Stimulated activated CD4-positive, alpha-beta T cell treated with anti-CD3 and anti-CD28 coated beads, Interleukin-12 subunit alpha, Interleukin-12 subunit beta, amount 100 ng/mL, for 24 hours (primary cell): ENCODE measurements at regions not wholly inside any gene's neighbourhood (a gene's known extent, or its start where the extent isn't known, plus 50 kb on each side); places are given as distances from the start of the nearest gene placed in this dataset.
"Not testable (repeated sequence)": the region's sequence is repeated elsewhere in the genome, so short reads cannot be mapped to it uniquely, and the experiment has no call there.

ENCODE experiments used
- DNase-seq, 2 experiments: peaks; one replicate each; pipeline ENCODE4 v3.0.0-alpha.2; 2020; ENCODE audit warnings: low read depth in 2 of 2

DNA sequence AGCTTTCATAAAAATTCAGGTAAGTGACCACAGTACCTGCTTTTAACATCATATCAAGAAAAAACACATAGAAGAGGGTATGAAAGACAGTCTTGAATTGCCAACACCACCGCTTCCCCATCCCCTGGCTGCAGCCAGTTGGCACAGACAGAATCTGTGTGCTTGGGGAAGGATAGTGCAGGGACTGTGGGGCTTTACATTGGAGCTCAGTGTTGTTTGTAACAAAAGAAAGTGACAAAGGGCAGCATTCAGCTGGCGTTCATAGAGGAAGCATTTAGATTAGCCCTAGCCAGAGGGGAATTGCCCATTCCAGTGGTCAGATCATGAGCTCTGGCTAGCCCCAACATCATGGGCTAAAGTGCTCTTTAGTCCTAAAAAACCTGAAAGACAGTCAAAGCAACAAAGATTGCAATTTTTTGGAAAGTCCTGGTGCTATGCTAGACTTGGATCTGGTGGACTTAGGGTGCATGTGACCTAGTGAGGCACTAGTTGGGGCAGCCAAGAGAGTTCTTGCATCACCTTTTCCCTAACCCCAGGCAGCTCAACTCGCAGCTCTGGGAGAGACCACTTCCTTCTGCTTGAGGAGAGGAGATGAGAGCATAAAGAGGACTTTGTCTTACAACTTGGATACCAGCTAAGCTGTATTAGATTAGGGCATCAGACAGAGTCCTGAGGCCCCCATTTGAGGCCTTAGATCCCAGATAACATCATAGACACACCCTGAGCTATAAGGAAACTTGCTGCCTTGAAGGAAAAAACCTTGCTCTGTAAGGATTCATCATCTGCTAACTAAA, 1602.4 kb upstream of the ADGRL3 start:
- DNase-seq = no peak

GRCh38 chr4:59598330-59598618, 1601.9 kb upstream of the ADGRL3 start:
- no peak for DNase-seq

GRCh38 chr4:59608466-59608865, 1591.7 kb upstream of the ADGRL3 start:
- DNase-seq = no peak

DNA sequence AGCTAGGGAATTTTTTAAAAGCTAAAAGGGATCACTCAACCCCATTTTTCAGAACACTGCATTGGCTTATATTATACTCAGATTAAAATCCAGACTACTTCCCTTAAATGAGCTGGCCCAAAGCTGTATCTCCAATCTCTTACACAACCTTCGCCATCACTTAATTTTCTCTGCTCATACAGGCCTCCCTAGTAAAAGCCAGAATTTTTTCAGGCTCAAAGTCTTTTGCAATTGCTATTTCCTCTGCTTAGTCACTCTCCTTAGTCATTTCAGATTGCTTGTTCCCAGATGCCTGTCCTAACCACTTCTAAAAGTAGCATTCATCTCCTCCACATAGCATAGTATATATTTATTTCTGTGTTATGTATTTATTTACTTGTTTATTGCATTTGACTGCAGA, 1587.9 kb upstream of the ADGRL3 start:
- no peak for DNase-seq

DNA sequence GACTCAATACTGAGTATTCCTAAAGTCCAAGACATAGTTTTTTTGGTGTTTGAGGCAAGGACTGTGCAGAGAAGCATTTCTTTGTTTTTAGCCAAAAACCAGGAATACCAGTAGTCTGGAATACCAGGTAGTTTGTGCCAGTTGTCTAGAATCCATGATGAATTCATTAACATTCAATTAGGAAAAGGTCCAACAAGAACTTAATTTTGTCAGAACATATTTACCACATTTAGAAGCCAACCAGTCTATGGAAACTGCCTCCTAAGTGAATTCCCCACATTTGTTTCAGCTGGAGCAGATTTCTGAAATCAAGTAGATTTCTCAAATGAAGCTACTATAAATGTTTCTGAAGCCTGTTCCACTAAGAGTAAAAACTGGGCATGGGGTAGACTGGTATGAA, 1584.8 kb upstream of the ADGRL3 start:
- no peak for DNase-seq

GRCh38 chr4:59629348-59629747, 1570.8 kb upstream of the ADGRL3 start:
- no peak for DNase-seq

- DNase-seq = no peak
Observed at GRCh38 chr4:59630235-59630634, 1569.9 kb upstream of the ADGRL3 start.

DNA sequence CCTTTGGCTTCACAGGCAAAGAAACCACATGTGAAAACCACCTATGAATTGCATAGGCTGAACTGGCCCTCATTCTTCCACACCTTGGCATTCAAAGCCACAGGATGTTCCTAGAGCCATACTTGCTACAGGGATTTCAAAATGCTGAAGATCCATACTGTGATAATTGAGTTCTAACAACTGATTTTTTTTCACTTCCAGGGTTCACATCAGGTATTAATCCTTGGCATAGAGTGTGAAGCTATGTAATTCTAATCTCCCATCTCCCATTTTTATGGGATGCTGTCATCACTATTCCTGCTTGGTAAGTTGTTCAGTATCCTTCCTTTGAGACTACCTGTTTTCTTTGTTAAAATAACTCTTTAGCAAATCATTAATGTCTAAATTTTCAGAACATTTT, 1569.2 kb upstream of the ADGRL3 start:
- no peak for DNase-seq

DNA sequence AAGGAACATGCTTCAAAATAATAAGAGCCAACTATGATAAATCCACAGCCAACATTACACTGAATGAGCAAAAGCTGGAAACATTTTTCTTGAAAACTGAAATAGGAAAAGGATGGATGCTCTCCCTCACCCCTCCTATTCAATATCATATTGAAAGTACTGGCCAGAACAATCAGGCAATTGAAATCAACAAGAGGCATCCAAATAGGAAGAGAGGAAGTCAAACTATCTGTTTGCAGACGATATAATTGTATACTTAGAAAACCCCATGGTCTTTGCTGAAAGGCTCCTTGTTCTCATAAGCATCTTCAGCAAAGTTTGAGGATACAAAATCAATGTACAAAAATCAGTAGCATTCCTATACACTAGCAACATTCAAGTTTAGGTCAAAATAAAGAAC, 1562.5 kb upstream of the ADGRL3 start:
- DNase-seq = no peak

DNA sequence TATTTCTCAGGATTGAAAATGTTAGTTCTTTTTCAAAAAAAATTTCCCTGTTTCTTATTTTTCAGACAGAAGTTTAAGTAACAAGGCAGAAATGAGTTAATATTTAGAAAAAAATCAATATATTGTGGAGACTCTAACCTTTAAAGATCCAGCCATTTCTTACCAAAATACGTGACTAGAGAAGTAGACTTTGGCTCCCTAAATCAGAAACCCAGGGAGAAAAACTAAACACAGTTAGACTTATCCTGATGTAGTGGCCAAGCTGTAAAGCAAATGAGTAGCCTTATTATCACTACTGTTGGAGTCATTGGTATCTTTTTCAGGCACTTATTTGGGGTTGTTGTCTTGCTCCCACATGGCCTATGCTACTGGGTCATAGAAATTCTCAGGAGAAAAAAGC, 1556.4 kb upstream of the ADGRL3 start:
- no peak for DNase-seq

- DNase-seq = no peak
Observed at GRCh38 chr4:59644765-59645164, 1555.4 kb upstream of the ADGRL3 start.

- no peak for DNase-seq
Observed at GRCh38 chr4:59646082-59646481, 1554.0 kb upstream of the ADGRL3 start.

GRCh38 chr4:59647011-59647410, 1553.1 kb upstream of the ADGRL3 start:
- DNase-seq = no peak

- DNase-seq = no peak
Observed at GRCh38 chr4:59647500-59647899, 1552.6 kb upstream of the ADGRL3 start.

- DNase-seq = no peak
Observed at GRCh38 chr4:59650861-59651260, 1549.3 kb upstream of the ADGRL3 start.

DNA sequence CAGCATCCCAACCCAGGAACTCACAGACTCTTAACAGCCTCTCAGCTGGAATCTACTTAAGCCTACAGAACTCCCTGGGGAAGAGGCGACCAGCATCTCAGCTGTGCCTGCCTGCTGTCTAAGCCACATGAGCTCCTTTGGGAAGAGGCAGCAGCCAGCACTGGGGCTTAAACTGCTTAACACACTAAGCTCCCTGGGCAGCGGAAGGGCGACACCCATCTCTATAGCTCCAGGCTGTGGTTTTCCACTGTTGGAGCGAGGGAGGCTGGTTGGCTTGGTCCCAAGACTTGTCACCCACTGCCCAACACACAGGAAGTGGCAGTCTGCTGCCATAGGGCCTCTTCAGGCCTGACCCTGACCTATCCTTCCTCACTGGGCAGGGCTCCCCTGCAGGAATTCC, 1544.1 kb upstream of the ADGRL3 start:
- no peak for DNase-seq

- no peak for DNase-seq
Observed at GRCh38 chr4:59664771-59665170, 1535.4 kb upstream of the ADGRL3 start.

- no peak for DNase-seq
Observed at GRCh38 chr4:59666645-59667044, 1533.5 kb upstream of the ADGRL3 start.

DNA sequence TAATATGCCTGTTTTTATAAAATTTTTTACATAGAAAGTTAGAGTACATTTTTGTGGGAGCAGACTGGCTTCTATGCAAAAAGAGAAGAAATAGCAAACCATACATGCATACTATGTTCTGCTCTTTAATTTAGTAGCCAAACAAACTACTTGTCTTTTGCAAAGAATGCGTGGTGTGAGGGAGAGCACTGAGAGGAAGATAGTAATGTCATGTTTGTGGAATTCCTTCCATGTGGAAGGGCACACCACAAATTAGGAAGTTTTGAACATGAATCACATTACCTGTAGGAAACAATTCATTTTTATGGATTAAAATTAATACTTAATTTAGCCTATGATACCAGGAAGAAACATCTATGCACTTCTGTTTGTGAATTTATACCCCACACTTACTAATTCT, 1529.1 kb upstream of the ADGRL3 start:
- DNase-seq = no peak

DNA sequence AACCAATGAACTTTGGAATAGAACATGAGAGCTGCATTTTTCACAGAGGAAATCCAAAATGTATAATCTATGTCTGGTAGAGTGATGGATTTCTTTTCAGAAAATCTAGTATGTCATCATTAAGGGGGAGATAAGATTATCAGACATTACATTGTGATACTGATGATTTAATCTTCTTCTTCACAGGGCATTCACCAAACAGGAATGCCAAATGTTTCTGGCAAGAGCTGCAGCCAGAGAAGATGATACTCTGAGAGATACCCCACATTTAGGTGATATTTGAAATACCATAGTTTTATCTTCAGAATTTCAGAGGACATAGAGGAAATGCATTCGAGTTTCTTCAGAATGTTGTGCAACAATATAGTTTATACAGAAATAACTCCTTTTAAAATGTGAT, 1523.7 kb upstream of the ADGRL3 start:
- DNase-seq = no peak

DNA sequence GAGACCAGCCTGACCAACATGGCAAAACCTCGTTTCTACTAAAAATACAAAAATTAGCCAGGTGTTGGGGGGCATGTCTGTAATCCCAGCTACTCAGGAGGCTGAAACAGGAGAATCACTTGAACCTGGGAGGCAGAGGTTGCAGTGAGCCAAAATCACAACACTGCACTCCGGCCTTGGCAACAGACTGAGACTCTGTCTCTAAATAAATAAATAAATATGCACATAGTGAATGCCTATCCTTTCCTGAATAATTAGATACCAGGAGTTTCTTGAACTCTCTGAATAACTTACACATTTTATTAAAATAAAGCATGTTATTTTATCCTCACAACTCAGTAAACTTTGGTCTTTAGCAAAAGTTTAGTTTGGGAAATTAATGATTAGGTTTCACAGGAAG, 1523.1 kb upstream of the ADGRL3 start:
- not testable (repeated sequence) for DNase-seq

GRCh38 chr4:59685626-59686025, 1514.5 kb upstream of the ADGRL3 start:
- no peak for DNase-seq

GRCh38 chr4:59689149-59689548, 1511.0 kb upstream of the ADGRL3 start:
- DNase-seq = no peak

DNA sequence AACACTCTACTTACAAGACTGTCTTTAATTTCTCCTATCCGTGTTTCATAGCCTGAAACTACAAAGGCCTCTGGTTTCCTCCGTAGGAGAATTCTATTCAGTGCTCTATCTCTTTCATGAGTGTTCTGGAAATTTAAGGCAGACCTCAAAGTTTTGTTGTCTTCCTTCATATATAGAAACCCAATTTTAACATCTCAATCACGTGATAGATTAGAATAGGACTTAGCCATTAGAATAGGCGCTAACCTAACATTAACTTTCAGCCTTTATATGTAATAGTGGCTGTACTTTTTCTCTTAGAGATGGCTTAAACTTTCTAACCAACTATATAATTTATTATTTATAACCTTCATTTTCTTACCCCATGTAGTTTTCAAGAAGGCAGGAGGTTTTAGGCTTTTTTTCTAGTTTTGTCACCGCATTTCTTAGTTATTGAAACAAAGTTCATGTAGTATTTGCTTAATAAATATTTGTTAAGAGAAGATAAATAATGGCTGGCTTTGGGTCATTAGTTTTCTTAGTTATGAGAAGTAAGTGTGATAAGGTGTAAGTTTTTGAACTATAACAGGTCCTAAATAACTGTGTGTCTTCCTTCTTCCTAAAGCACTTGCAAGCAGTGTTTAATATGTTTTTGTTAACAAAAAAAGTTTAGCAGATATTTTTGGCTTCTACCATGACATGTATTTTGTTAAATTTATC, 1504.6 kb upstream of the ADGRL3 start:
- no peak for DNase-seq
